RPMI7951 (cell line): ENCODE measurements at regions not wholly inside any gene's neighbourhood (a gene's known extent, or its start where the extent isn't known, plus 50 kb on each side); places are given as distances from the start of the nearest gene placed in this dataset.

ENCODE experiments used
- DNase-seq: peaks from one replicate; pipeline ENCODE4 v3.0.0-alpha.2; 2012; ENCODE audit warnings: low read depth

DNA sequence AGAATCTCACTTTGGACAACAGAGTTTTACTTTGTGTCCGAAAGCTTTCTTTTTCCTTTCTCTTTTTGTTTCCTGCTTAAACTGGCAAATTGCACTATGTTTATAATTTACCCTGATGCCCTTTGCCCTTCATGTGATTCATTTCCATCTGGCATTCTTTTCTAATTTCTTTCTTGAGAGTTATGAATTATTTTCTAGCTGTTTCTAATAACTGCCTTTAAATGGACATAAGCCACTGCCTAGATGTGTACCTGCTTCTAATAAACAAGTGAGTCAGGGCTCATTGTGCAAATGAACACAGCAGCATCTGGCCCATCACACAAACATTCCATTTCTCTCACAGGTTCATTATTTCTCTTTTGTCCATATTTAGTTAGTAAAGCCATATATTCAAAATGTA is 242.3 kb upstream of the GPRIN3 start:
- DNase-seq, result peak; percentile 11

- no peak for DNase-seq
These were observed 237.7 kb upstream of the GPRIN3 start for GRCh38 chr4:89545315-89545714.

DNA sequence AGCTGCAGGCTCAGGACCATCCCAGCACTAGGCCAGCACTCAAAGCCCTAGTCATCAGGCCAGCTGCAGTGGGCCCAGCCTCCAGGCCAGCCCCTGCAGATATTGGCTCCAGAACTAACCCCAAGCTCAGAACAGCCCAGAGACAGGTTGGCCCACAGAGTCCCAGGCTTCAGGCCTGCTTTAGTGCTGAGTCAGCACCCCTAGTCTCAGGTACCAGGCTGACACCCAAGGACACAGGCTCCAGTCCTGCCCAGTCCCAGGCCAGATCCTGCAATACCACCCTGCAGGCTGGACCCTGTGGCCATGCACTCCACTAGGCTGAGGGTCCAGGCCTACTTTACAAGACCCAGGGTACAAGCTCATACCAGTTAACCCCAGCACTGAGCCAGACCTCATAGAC is 234.4 kb upstream of the GPRIN3 start:
- DNase-seq, result no peak

DNA sequence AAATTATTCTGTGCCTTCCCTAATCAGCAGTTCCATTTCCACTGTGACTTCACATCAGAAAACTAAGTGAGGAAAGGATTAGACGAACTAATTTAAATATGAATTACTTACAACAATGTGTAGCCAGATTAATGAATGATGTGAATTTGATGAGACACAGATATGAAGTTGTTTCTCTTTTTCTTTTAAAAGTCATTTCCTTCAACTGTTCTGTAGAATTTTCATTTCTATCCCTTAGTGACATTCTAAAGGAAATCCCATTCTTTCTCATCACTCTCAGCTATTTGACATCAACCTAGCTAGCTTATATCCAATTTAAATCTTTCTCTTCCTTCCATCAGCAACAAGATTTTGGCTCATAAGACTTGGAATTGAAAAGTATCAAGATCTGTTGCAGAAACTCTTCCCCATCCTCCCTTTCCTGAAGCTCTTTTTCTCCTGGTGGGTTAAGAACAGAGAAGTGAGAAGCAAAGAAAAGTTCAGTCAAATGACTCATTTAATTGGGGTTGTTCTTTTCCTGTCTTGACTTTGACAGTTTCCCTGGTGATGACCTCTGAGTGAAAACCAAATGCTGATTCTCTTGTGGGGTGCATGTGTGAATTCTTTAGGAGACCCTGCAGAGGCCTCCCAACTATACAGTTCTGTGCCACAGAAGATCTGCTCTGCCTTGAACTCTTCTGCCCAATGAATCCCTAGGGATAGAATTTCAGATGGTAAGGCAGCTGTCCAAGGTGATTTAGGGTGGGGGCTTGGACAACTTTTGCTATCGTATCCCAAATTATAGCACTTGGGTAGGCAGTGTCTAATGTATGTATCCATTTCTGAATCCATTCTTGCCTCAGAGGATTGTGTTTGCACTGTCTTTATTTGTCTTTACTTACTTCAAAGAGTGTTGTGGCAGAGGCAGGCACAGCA is 232.5 kb upstream of the GPRIN3 start:
- DNase-seq, result peak; percentile 37

GRCh38 chr4:89539374-89539773 is 231.8 kb upstream of the GPRIN3 start:
- peak; percentile 68 for DNase-seq

- no peak for DNase-seq
These were observed 231.3 kb upstream of the GPRIN3 start for GRCh38 chr4:89538886-89539285.

DNA sequence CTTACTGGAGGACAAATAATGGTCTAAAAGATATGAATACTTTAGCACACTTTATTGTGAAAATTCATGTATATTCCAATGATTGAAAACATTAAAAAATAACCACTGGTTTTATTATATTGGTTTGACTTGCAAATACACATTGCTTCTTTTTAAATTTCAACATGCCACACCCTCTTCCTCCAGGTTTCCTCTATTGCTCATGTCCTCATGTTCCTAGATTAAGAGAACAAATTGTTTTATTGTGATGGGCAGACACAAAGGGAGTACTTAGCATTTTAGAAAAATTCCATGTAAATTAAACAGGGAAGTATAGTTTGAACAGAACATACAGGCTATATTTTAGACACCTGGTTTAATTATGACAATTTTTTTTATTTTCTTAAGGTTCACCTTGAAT is 230.6 kb upstream of the GPRIN3 start:
- no peak for DNase-seq

DNA sequence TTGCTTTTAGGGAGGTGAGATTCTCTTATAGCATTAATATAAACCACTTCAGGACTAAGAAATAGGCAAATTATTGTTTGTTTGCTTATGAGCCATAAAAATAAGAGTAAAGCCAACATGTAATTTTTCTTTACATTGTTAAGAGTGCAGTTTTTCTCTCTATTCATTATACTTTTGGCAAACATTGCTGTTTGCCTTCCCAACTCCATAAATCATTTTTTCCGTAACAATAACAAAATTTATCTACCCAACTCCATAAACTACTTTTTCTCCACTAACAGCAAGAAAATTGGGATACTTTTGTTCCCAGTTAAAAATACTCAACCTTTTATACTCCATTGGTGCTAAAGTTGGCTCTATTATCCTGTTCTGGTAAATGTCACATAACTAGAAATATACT is 229.7 kb upstream of the GPRIN3 start:
- DNase-seq, result no peak

DNA sequence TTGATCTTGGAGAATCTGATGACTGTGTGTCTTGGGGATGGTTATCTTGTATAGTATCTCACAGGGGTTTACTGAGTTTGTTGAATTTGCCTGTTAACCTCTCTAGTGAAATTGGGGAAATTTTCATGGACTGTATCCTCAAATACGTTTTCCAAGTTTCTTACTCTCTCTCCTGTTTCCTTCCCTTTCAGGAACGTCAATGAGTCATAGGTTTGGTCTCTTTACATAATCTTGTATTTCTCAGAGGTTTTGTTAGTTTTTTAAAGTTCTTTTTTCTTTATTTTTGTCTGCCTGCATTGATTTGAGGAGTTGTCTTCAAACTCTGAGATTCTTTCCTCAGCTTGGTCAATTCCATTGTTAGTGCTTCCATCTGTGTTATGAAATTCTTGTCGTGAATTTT is 227.7 kb upstream of the GPRIN3 start:
- DNase-seq, result no peak

DNA sequence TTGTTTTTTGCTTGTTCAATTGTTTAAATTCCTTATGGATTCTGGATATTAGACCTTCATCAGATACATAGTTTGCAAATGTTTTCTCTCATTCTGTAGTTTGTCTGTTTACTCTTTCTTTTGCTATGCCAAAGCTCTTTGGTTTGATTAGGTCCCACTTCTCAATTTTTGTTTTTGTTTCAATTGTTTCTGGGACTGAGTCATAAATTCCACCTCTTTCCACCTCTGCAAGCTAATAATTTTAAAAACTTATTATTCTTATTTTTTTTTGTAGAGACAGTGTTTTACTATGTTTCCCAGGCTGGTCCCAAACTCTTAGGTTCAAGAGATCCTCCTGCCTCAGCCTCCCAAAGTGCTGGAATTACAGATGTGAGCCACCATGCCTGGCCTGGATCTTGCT is 226.8 kb upstream of the GPRIN3 start:
- no peak for DNase-seq

- DNase-seq, result no peak
These were observed 224.5 kb upstream of the GPRIN3 start for GRCh38 chr4:89531932-89532640.

DNA sequence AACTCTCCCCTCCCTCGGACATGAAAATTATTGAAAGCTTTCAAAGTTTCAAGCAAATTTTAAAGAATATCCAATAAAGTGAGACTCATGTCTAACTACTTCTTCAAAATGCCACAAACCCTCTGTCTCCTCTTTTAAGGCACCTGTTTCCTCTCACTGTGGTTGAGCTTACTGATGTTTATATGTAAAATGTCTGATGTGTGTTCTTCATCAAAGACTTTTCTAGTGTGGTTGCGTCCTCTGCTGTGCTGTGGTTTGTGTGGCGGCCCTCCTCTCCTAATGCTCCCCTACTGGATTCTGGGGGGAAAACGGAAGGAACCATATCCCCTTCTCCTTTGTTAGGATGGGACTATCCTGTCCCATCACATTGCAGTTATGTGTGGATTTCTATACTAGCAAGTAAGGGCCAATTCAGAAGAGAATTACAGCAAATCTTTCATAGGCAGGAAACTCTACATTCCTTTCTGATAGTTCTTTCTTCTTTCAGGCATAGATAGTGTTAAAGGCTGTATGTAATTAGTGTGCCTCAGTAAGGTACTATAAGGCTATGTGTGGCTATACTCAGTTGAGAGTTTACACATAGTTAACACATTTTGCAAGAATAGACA is 221.0 kb upstream of the GPRIN3 start:
- no peak for DNase-seq

- DNase-seq, result no peak
These were observed 214.2 kb upstream of the GPRIN3 start for GRCh38 chr4:89521826-89522225.

- DNase-seq, result no peak
These were observed 212.2 kb upstream of the GPRIN3 start for GRCh38 chr4:89519771-89520320.

DNA sequence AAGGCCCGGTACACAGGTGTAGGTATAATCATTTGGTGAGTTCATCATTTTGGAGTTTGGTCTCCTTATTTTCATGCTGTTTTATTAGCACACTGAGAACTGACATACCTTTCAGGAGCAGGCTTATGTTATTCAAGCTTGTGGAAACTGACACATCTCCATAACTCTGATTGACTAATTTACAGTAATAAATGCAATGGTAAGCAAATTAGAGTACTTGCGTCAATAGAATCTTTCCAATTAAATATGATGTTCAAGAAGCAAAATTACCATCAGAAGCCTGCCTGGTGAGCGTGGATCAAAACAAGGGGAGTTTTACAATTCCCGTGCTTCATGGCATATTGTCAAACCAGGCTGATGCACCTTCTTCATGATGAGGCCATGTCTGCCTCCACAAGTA is 210.7 kb upstream of the GPRIN3 start:
- no peak for DNase-seq

- no peak for DNase-seq
These were observed 207.2 kb upstream of the GPRIN3 start for GRCh38 chr4:89514811-89515210.

- DNase-seq, result no peak
These were observed 204.2 kb upstream of the GPRIN3 start for GRCh38 chr4:89511776-89512175.

DNA sequence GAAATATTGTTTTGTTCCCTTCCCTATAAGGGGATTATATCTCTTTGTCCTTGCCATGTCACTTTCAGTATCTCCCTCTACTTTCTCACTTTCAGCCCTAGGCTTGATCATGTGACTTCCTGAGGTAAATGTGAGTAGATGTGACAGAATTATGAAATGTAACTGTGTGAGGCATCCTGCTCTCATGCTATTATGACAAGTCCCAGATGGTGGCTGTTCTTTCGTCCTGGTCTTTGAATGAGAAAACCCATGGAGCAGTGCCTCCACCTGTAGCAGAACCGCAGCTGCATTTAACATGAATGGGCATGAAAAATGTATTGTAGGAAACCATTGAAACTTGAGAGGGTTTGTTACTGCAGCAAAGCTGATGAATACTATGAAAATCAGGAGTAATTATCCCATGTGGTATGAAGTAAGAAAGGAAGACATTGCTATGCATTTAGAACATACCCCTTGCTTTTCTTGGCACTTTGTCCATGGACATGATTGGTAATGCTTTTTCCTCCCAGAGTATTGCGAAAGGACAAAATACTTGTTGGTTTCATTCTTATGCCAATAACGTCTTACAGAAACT is 202.2 kb upstream of the GPRIN3 start:
- no peak for DNase-seq

DNA sequence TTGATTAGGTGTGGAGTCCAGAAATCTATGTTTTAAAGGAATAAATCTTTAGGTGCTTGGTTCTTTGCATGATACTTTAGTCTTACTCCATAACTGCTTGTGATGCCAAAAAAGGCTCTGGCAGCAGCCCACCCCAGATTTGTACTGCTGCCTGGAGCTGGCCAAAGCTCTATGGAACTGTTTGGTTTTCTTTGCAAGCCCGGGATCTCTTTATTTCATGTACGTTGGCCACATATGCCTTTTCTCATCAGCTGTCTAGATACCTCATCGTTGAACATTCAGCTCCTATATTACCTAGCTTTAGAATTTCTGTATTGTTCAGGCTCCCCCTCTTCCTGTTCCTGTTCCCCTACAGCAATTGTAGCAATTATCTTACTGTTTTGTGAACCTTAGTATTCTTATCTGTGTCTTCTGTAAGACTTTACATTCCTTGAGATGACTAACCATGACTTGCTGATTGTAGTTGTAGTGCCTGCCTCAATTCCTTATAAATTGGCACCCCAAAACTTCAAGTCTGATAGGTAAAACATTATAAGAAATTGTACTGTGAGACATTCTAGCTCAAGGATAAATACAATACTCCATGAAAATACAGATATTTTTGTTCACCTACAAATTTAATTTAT is 199.4 kb upstream of the GPRIN3 start:
- no peak for DNase-seq

- no peak for DNase-seq
These were observed 195.0 kb upstream of the GPRIN3 start for GRCh38 chr4:89502581-89502980.

DNA sequence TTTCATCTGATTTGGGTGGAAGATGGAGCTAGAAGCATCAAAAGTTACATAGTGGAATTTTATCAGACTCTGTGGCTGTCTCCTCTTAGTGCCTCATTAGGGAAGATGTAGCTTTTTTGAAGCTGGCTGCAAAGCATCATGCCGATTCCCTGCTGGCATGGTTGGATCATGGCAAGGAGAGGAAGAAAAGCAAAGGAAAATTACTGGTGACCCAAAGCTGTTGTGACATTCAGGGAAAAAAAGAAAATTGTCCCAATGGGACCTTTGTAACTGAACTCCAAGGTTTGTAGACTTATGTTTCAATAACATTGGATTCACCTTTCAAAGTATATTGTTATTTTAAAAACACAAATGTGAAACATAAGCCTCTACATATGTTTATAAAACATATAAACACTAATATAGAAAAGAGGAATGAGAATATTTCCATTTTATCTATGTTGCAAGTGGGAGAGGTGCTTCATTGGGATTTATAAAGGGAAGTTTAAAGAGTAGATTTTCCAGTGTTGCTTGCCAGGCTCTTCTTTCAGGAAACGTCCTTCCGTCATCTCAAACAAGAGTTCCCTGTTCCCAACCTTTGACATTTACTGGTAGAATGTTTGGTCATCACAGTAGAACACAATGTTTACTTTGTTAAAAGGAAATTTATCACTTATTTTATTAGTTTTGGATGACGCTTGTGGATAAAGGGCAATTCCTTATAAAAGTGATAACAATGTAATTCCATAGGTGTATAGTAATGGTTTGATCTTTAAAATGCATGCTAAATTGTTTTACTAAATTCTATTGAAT is 190.1 kb upstream of the GPRIN3 start:
- no peak for DNase-seq
